ENCODE measurements at regions not wholly inside any gene's neighbourhood (a gene's known extent, or its start where the extent isn't known, plus 50 kb on each side); places are given as distances from the start of the nearest gene placed in this dataset.

- no peak for TF ChIP-seq POLR2A (IDR thresholded peaks at IDR 0.05; ENCODE audit: extremely low read depth, insufficient read length)
- TF ChIP-seq MAX (IDR thresholded peaks at IDR 0.05; ENCODE audit: low read depth, low read length): no peak
- TF ChIP-seq MYC (IDR thresholded peaks at IDR 0.05; ENCODE audit: low read depth, low read length): no peak
- TF ChIP-seq CTCF (IDR thresholded peaks at IDR 0.05; ENCODE audit: low read depth, low read length): no peak
Observed at GRCh38 chr6:105564121-105564902, 161.4 kb upstream of the PREP start.
